ENCODE measurements at regions not wholly inside any gene's neighbourhood (a gene's known extent, or its start where the extent isn't known, plus 50 kb on each side); places are given as distances from the start of the nearest gene placed in this dataset.

GRCh38 chr2:34365512-34365911 is 766.4 kb upstream of the FAM98A start:
- no peaks in the 10 kb centered on the region for H3K4me1 ChIP-seq
- intact Hi-C loops (cut with DNase I), result no loop called here
- DNase-seq (no peak), ATAC-seq (no peak)
- H3K36me3 ChIP-seq, result no peaks in the 10 kb centered on the region
- WGBS (ENCODE audit: insufficient coverage, low coverage, low lambda C conversion rate, missing lambda C conversion rate), result 52% methylated on average over 2 of the region's 2 CpGs
- H3K27me3 ChIP-seq, result no peaks in the 10 kb centered on the region
- TF ChIP-seq POLR2A (IDR thresholded peaks at IDR 0.05), result no peak
- TF ChIP-seq, protein P1, sequence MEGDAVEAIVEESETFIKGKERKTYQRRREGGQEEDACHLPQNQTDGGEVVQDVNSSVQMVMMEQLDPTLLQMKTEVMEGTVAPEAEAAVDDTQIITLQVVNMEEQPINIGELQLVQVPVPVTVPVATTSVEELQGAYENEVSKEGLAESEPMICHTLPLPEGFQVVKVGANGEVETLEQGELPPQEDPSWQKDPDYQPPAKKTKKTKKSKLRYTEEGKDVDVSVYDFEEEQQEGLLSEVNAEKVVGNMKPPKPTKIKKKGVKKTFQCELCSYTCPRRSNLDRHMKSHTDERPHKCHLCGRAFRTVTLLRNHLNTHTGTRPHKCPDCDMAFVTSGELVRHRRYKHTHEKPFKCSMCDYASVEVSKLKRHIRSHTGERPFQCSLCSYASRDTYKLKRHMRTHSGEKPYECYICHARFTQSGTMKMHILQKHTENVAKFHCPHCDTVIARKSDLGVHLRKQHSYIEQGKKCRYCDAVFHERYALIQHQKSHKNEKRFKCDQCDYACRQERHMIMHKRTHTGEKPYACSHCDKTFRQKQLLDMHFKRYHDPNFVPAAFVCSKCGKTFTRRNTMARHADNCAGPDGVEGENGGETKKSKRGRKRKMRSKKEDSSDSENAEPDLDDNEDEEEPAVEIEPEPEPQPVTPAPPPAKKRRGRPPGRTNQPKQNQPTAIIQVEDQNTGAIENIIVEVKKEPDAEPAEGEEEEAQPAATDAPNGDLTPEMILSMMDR (IDR thresholded peaks at IDR 0.05), result no peak
- H3K9me3 ChIP-seq, result no peaks in the 10 kb centered on the region
- no peak overlapping the region for H3K27ac ChIP-seq
- no peak overlapping the region for H3K4me3 ChIP-seq

DNA sequence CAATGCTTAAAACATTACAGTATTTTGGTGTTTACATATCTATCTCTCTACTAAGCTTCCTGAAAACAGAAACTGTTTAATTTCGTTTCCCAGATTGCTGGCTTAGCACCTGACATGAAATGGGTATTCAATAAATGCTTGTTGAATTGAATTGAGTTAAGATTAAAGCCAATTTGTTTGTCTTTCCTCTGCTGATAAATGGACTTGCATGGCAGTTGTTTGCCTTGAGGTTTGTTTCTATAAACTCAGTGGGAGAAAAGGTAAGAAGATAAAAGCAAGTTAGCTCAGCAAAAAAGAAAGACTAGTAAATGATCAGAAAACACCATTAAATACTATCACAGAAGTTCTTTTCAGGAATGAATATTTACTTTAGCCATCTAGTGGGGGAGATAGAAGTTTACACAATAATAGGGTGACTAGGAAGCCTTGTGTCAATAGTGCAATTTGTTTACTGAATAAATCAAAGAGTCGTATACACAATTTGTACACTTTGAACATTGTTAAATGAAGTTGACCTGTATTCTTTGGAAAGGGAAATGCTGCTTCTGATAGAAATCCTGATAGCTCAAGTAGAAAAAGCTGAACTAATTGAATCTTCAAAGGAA is 754.5 kb upstream of the FAM98A start:
- Histone ChIP-seq H3K4me3 (no peak overlapping the region), H3K27me3 (no peaks in the 10 kb centered on the region), H3K36me3 (no peaks in the 10 kb centered on the region), H3K9me3 (no peaks in the 10 kb centered on the region), H3K27ac (no peak overlapping the region), H3K4me1 (peaks cover 0 to 7% (median 0%) of the 10 kb centered on the region in 4 donors)
- ATAC-seq (peak in 2 of 4 donors; percentile 34 to 62), DNase-seq (no peak)
- TF ChIP-seq POLR2A (IDR thresholded peaks at IDR 0.05), result no peak
- TF ChIP-seq, protein P1 (IDR thresholded peaks at IDR 0.05), result no peak
- WGBS (ENCODE audit: insufficient coverage, low coverage, low lambda C conversion rate, missing lambda C conversion rate), result 23% methylated on average over 2 of the region's 2 CpGs
- intact Hi-C loops (cut with DNase I), result no loop called here

DNA sequence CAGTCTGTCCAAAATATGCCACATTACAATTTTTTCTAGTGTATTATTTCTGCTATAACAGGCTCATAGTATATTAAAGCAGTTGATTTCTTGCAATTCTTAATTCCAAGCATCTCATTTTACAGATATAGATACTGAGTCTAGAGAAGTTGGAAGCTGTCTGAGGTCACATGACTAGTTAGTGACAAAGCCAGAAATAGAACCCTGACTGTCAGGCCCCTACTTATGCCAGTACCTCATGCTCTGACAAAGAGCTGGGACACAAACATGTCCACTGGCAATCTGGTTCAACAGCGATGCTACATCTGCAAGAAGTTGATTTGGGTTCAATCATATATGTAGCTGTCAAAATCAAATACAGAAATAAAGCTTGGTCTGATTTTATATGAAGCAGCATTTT is 750.4 kb upstream of the FAM98A start:
- H3K9me3 ChIP-seq, result no peaks in the 10 kb centered on the region
- peaks cover 0 to 7% (median 0%) of the 10 kb centered on the region in 4 donors for H3K4me1 ChIP-seq
- no peak overlapping the region for H3K27ac ChIP-seq
- H3K36me3 ChIP-seq, result no peaks in the 10 kb centered on the region
- ATAC-seq (no peak), DNase-seq (no peak)
- TF ChIP-seq, protein P1 (IDR thresholded peaks at IDR 0.05), result no peak
- no peak for TF ChIP-seq POLR2A (IDR thresholded peaks at IDR 0.05)
- no peaks in the 10 kb centered on the region for H3K27me3 ChIP-seq
- 50% methylated on average over 1 of the region's 1 CpG for WGBS (ENCODE audit: insufficient coverage, low coverage, low lambda C conversion rate, missing lambda C conversion rate)
- no peak overlapping the region for H3K4me3 ChIP-seq
- intact Hi-C loops (cut with DNase I), result no loop called here

GRCh38 chr2:34345030-34345429 is 745.9 kb upstream of the FAM98A start:
- TF ChIP-seq, protein P1 (IDR thresholded peaks at IDR 0.05), result no peak
- TF ChIP-seq POLR2A (IDR thresholded peaks at IDR 0.05), result no peak
- Histone ChIP-seq H3K9me3 (no peaks in the 10 kb centered on the region), H3K27me3 (no peaks in the 10 kb centered on the region), H3K4me3 (no peak overlapping the region), H3K36me3 (no peaks in the 10 kb centered on the region), H3K4me1 (no peaks in the 10 kb centered on the region), H3K27ac (no peak overlapping the region)
- no peak for DNase-seq
- 59% methylated on average over 2 of the region's 2 CpGs for WGBS (ENCODE audit: insufficient coverage, low coverage, low lambda C conversion rate, missing lambda C conversion rate)
- intact Hi-C loops (cut with DNase I), result no loop called here
- no peak for ATAC-seq

- intact Hi-C loops (cut with DNase I), result no loop called here
- Histone ChIP-seq H3K9me3 (no peaks in the 10 kb centered on the region), H3K27me3 (no peaks in the 10 kb centered on the region), H3K36me3 (no peaks in the 10 kb centered on the region), H3K4me1 (no peaks in the 10 kb centered on the region), H3K4me3 (no peak overlapping the region), H3K27ac (no peak overlapping the region)
- WGBS (ENCODE audit: insufficient coverage, low coverage, low lambda C conversion rate, missing lambda C conversion rate), result 47% methylated on average over 1 of the region's 1 CpG
- TF ChIP-seq POLR2A (IDR thresholded peaks at IDR 0.05), result no peak
- TF ChIP-seq, protein P1 (IDR thresholded peaks at IDR 0.05), result no peak
- ATAC-seq (no peak), DNase-seq (no peak)
Observed at GRCh38 chr2:34340307-34340706, 741.2 kb upstream of the FAM98A start.

All from right lobe of liver (tissue), 6 donors.